ELF-1 (cell line): ENCODE measurements at regions not wholly inside any gene's neighbourhood (a gene's known extent, or its start where the extent isn't known, plus 50 kb on each side); places are given as distances from the start of the nearest gene placed in this dataset.
"Not testable (repeated sequence)": the region's sequence is repeated elsewhere in the genome, so short reads cannot be mapped to it uniquely, and the experiment has no call there.

Source experiments
- DNase-seq: peaks from one replicate; pipeline ENCODE4 v3.0.0-alpha.2; 2016; ENCODE audit warnings: low read depth, low spot score

DNA sequence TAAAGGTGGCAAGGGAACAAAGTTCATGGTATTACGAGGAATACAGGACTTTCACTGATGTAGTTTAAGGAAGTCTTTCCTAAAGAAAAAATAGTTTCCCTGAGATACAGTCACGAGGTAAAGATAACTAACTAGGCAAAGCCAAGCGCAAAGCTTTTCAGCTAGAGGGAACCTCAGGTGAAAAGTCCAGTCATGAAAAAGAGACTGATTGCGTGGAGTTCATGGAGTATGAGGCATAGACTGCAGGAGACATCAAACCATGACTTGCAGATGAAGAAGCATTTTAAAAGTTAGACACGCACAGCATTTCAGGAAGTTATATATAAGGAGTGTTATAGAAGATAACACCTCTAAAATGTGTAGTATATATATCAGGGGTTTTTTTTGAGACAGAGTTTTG, 205.6 kb upstream of the ZNF184 start:
- no peak for DNase-seq

DNA sequence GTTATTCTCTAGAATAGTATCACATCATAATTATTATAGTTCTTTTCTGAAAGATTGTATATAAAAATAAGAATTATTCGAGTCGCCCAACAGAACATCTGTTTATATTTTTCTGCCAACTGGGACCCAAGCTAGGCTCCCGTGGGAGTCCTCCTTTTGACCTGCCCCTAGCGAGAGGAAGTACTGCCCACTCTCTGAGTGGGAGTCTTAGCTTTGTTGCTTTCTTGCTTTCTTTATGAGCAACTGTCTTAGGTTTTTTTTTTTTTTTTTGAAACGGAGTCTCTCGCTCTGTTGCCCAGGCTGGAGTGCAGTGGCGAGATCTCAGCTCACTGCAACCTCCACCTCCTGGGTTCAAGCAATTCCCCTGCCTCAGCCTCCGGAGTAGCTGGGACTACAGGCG, 202.0 kb upstream of the ZNF184 start:
- no peak for DNase-seq

GRCh38 chr6:27672113-27672799, 199.4 kb upstream of the ZNF184 start:
- peak; percentile 97 for DNase-seq

- DNase-seq = no peak
Observed at GRCh38 chr6:27669624-27670301, 196.9 kb upstream of the ZNF184 start.

GRCh38 chr6:27669295-27669623, 196.4 kb upstream of the ZNF184 start:
- DNase-seq = no peak

DNA sequence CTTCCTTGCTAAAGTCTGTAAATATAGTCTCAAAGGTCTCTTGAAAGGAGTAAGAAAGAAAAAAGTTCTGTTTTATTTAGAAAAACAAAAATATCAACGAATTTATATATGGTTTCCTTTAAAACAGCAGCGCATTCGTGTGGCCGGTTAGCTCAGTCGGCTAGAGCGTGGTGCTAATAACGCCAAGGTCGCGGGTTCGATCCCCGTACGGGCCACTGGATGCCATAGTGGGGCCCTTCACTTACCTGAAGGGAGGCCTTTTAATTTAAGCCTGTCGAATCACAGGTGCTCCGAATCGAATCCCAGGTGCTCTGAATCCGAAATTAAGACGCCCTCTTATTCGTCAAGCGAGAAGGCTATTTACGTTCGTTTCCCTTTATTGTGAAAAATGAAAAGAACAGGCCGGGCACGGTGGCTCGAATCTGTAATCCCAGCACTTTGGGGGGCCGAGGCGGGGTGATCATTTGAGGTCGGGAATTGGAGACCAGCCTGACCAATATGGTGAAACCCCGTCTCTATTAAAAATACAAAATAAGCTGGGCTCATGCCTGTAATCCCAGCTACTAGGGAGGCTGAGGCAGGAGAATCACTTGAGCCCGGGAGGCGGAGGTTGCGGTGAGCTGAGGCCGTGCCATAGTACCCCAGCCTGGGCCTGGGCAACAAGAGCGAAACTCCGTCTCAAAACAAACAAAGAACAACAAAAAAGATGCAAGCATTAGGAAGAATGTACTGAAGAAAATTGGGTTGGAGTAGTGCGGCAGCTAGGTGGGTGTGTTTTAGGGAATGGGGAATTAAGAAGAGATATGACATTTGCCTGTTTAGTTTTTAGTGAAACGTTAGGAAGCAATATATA, 195.8 kb upstream of the ZNF184 start:
- DNase-seq = peak; percentile 89

DNA sequence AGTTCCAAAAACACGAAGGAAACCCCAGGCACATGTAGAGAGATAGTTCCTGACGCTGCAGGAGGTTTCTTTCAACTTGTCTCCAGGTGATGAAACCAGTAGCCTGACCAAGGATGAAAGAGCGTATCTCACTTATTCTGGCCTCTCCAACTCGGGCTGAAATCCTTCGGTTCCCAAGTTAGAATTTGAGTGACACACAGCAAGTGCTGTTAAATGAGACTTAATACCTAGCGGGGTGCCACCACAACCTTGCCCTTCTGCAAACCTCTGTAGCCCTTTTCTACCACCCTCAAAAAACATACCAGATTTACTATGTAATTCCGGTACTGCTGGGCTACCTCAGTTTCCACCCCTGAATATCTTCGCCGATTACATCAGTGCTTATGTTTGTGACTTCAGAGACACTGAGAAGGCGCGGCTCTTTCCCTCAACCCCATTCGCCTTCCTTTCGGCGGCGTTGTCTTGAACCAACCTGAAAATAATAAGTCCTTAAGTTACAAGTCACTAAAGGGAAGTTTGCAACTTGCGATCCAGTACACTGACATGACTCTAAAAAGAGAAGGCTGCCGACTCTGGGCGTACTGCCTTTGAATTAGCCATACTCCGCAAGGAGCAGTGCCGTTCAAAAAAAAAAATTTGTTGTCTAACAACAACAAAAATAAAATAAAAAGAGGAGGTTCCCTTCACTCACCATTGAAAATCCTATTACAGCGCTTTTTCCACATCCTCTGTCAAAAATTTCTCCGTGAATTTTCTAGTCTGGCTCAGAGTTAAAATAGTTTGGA, 194.9 kb upstream of the ZNF184 start:
- no peak for DNase-seq

- no peak for DNase-seq
Observed at GRCh38 chr6:27667016-27667656, 194.2 kb upstream of the ZNF184 start.

DNA sequence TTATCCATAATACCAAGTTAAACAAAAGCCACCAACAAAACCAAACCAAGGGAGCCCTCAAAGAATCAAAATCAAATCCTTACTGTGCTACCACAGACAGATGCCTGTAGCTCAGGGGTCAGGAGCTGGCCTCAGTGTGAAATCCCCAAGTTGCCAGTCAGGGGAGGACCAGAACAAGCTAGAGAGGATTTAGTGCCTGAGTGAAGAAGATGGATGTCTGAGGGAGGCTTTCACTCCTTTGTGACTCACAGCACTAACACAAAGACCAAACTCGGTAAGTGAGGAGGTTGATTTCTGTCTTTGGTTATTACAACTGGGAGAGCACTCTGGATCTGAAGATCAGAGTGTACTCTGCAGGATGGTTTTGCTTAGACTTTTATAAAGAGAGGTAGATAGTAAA, 189.9 kb upstream of the ZNF184 start:
- DNase-seq = peak; percentile 44

GRCh38 chr6:27662212-27662611, 189.3 kb upstream of the ZNF184 start:
- DNase-seq = not testable (repeated sequence)

- DNase-seq = not testable (repeated sequence)
Observed at GRCh38 chr6:27653143-27653825, 180.4 kb upstream of the ZNF184 start.

DNA sequence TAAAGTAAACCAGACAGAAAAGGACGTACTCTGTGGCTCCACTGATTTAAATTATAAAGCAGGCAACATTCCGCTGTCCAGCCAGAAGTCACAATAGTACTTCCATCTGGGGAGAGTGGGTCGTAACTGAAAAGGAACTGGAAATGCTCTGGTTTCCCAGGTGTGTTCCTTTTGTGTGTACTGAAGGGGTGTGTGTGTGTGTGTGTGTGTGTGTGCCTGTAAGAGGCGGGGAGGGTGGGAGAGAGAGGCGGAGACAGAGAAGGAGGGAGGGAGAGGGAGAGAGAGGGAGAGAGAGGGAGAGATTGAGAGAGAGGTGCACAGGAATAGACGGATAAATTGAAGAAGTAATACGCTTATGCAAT, 178.4 kb upstream of the ZNF184 start:
- DNase-seq = peak; percentile 48

GRCh38 chr6:27650620-27651370, 177.9 kb upstream of the ZNF184 start:
- peak; percentile 85 for DNase-seq

GRCh38 chr6:27644528-27644927, 171.6 kb upstream of the ZNF184 start:
- no peak for DNase-seq

- DNase-seq = no peak
Observed at GRCh38 chr6:27642744-27643456, 170.0 kb upstream of the ZNF184 start.

- not testable (repeated sequence) for DNase-seq
Observed at GRCh38 chr6:27635886-27636285, 163.0 kb upstream of the ZNF184 start.

DNA sequence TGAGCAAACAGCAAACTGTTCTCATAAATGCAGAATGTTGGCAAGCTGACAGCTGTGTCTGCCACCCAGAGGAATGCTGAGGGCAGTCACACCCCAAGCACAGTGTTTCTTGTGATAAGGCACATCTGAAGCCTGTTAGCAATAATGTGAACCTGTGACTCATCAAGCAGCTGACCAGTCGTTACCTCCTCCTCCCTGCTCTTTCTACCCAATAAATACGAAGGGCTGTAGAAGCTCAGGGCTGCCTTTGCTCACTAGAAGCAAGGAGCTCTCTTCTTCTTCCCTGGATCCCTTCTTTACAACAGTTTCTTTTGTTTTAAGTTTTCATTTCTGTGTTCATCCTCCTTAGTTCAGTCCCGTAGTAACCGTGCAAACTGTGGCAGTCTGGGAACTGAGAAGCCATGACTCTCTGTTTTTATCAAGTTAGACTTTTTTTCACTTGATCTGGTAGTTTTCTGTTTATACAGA, 160.3 kb upstream of the ZNF184 start:
- DNase-seq = not testable (repeated sequence)

DNA sequence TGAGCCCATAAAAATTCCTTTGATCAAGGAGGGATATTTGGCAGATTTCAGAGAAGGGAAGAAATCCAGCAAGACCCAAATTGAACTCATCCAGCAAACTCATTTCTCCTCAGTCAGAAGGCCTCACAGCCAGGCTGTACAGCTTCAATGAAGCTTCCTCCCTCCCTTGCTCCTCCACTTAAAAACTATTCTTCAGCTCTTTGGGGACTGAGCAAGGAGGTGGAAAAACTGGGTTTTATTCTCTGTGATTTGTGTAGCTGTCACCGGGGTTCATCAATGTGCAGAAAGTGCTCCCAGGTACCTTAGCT, 158.7 kb upstream of the ZNF184 start:
- no peak for DNase-seq
